H1 (cell line): ENCODE measurements at regions not wholly inside any gene's neighbourhood (a gene's known extent, or its start where the extent isn't known, plus 50 kb on each side); places are given as distances from the start of the nearest gene placed in this dataset.

ENCODE experiments used
- CTCF ChIA-PET: fragments of 300-600 bp; sonication (Branson Sonifier 250); formaldehyde crosslinking; loops from one replicate; lab custom pipeline; 2021; ENCODE audit not compliant: partially characterized antibody; lab: Charles Lee
- POLR2A ChIA-PET: fragments of 300-600 bp; sonication (Branson Sonifier 250); formaldehyde crosslinking; loops from one replicate; lab custom pipeline; 2021; ENCODE audit warnings: inconsistent platforms; ENCODE audit not compliant: partially characterized antibody; lab: Charles Lee
- DNase-seq, 2 experiments: peaks; one replicate each; pipeline versions ENCODE4 v3.0.0 to v3.0.0-alpha.2; 2010 to 2022; ENCODE audit warnings: low spot score in 2 of 2, low read depth in 1 of 2, mixed read lengths in 1 of 2
- FAIRE-seq: peaks from 2 replicates; lab custom pipeline; 2011; peaks lifted over from hg19 to GRCh38; lab: Jason Lieb, UNC
- H2AFZ ChIP-seq: 2 replicates; pipeline ENCODE4 v1.8.1; 2012; ENCODE audit warnings: low read length, inconsistent platforms
- H2AK5ac ChIP-seq: 2 replicates; pipeline ENCODE4 v1.6.1; 2013; ENCODE audit warnings: low read depth, low read length
- H2BK120ac ChIP-seq: replicated peaks from 2 replicates; pipeline ENCODE3; 2013; ENCODE audit warnings: low read depth, low read length, inconsistent platforms
- H2BK12ac ChIP-seq: 2 replicates; pipeline ENCODE4 v1.6.1; 2013; ENCODE audit warnings: low read depth, low read length
- H2BK15ac ChIP-seq: 2 replicates; pipeline ENCODE4 v1.6.1; 2013; ENCODE audit warnings: low read length
- H2BK20ac ChIP-seq: 2 replicates; pipeline ENCODE4 v1.6.1; 2013; ENCODE audit warnings: low read length
- H2BK5ac ChIP-seq: 2 replicates; pipeline ENCODE4 v1.6.1; 2013; ENCODE audit warnings: low read depth, low read length
- H3K14ac ChIP-seq: 2 replicates; pipeline ENCODE4 v1.6.1; 2013; ENCODE audit warnings: inconsistent platforms; ENCODE audit not compliant: insufficient read length
- H3K18ac ChIP-seq: 2 replicates; pipeline ENCODE4 v1.6.1; 2013; ENCODE audit warnings: low read length; ENCODE audit errors: extremely low read depth
- H3K23ac ChIP-seq: 2 replicates; pipeline ENCODE4 v1.6.1; 2013; ENCODE audit warnings: inconsistent platforms; ENCODE audit not compliant: insufficient read length
- H3K23me2 ChIP-seq: 2 replicates; pipeline ENCODE4 v1.6.1; 2013; ENCODE audit warnings: low read depth, low read length
- H3K27ac ChIP-seq: 2 replicates; pipeline ENCODE4 v1.6.1; 2011; ENCODE audit warnings: low read depth, low read length, inconsistent platforms
- H3K27me3 ChIP-seq, 4 experiments: replicated peaks in 1 of 4; 1 replicate in 1 of 4; 2 replicates in 3 of 4; pipeline versions ENCODE4 v1.6.1 to v1.8.1; 2011 to 2013; ENCODE audit warnings: low read length in 3 of 4, mild to moderate bottlenecking in 3 of 4, inconsistent platforms in 2 of 4, mixed read lengths in 2 of 4, moderate library complexity in 1 of 4; ENCODE audit not compliant: control insufficient read depth in 3 of 4, insufficient read depth in 3 of 4; ENCODE audit errors: extremely low read depth in 1 of 4
- H3K36me3 ChIP-seq, 4 experiments: 2 replicates each; pipeline versions ENCODE4 v1.6.1 to v1.8.1; 2011 to 2013; ENCODE audit warnings: mild to moderate bottlenecking in 4 of 4, low read length in 3 of 4, moderate library complexity in 2 of 4, control low read depth in 1 of 4, inconsistent platforms in 1 of 4; ENCODE audit not compliant: insufficient read depth in 4 of 4, control insufficient read depth in 2 of 4
- H3K4ac ChIP-seq: replicated peaks from 2 replicates; pipeline ENCODE3; 2013; ENCODE audit warnings: low read length, low read depth, mixed read lengths, inconsistent platforms; ENCODE audit not compliant: insufficient read length
- H3K4me1 ChIP-seq, 4 experiments: replicated peaks in 1 of 4; 1 replicate in 1 of 4; 2 replicates in 3 of 4; pipeline versions ENCODE4 v1.6.1 to v1.8.1; 2011 to 2013; ENCODE audit warnings: low read length in 3 of 4, inconsistent platforms in 2 of 4, mixed read lengths in 1 of 4; ENCODE audit not compliant: insufficient read depth in 4 of 4, control insufficient read depth in 3 of 4
- H3K4me2 ChIP-seq, 2 experiments: 2 replicates each; pipeline versions ENCODE4 v1.6.1 to v1.8.1; 2011 to 2013; ENCODE audit warnings: low read depth in 2 of 2, low read length in 2 of 2, control low read depth in 1 of 2, inconsistent platforms in 1 of 2, mild to moderate bottlenecking in 1 of 2; ENCODE audit not compliant: insufficient read depth in 1 of 2
- H3K4me3 ChIP-seq, 4 experiments: fragments of 200-600, 300-600 bp in 1 of 4; sonication (generic), shearing (Covaris generic), sonication (Bioruptor Twin) in 1 of 4; 2 replicates each; pipeline versions ENCODE4 v1.5.1 to v1.8.1; 2011 to 2016; ENCODE audit warnings: low read length in 4 of 4, low read depth in 3 of 4, control low read depth in 2 of 4, inconsistent platforms in 2 of 4, mild to moderate bottlenecking in 2 of 4, mixed read lengths in 1 of 4, moderate library complexity in 1 of 4; ENCODE audit not compliant: insufficient read depth in 2 of 4; ENCODE audit errors: extremely low read depth in 1 of 4
- H3K56ac ChIP-seq: replicated peaks from 2 replicates; pipeline ENCODE3; 2013; ENCODE audit warnings: low read depth, mild to moderate bottlenecking, mixed read lengths, low read length, inconsistent platforms; ENCODE audit not compliant: insufficient read length
- H3K79me1 ChIP-seq: 2 replicates; pipeline ENCODE4 v1.6.1; 2013; ENCODE audit warnings: low read depth, low read length, control low read depth
- H3K79me2 ChIP-seq, 2 experiments: 2 replicates each; pipeline versions ENCODE4 v1.6.1 to v1.8.1; 2012 to 2013; ENCODE audit warnings: low read length in 2 of 2, mild to moderate bottlenecking in 2 of 2, inconsistent platforms in 1 of 2; ENCODE audit not compliant: insufficient read depth in 2 of 2, control insufficient read depth in 1 of 2
- H3K9ac ChIP-seq, 4 experiments: replicated peaks in 1 of 4; 1 replicate in 1 of 4; 2 replicates in 3 of 4; pipeline versions ENCODE4 v1.6.1 to v1.8.1; 2011 to 2013; ENCODE audit warnings: low read depth in 3 of 4, low read length in 3 of 4, control low read depth in 2 of 4, mild to moderate bottlenecking in 2 of 4, moderate library complexity in 2 of 4, inconsistent platforms in 1 of 4; ENCODE audit errors: extremely low read depth in 1 of 4
- H3K9me3 ChIP-seq, 2 experiments: 2 replicates each; pipeline versions ENCODE4 v1.6.1 to v1.8.1; 2012 to 2013; ENCODE audit warnings: mild to moderate bottlenecking in 2 of 2, moderate library complexity in 2 of 2, control low read depth in 1 of 2, inconsistent platforms in 1 of 2, low read depth in 1 of 2, low read length in 1 of 2, mixed read lengths in 1 of 2; ENCODE audit not compliant: insufficient read depth in 2 of 2
- H4K20me1 ChIP-seq, 2 experiments: replicated peaks in 1 of 2; 2 replicates each; pipeline versions ENCODE3 to v1.8.1; 2011 to 2013; ENCODE audit warnings: inconsistent platforms in 2 of 2, low read length in 2 of 2, mild to moderate bottlenecking in 1 of 2; ENCODE audit not compliant: insufficient read depth in 2 of 2, control insufficient read depth in 1 of 2
- H4K5ac ChIP-seq: 2 replicates; pipeline ENCODE4 v1.6.1; 2013; ENCODE audit warnings: low read length, low read depth, mixed read lengths, inconsistent platforms; ENCODE audit not compliant: insufficient read length
- H4K8ac ChIP-seq: 2 replicates; pipeline ENCODE4 v1.8.0; 2013; ENCODE audit warnings: mild to moderate bottlenecking, moderate library complexity, low read length, inconsistent platforms; ENCODE audit not compliant: insufficient read depth; ENCODE audit errors: extremely low read depth
- H4K91ac ChIP-seq: replicated peaks from 2 replicates; pipeline ENCODE3; 2013; ENCODE audit warnings: low read length, mixed read lengths, inconsistent platforms; ENCODE audit not compliant: insufficient read length
- BACH1 ChIP-seq: IDR thresholded peaks from 2 replicates; pipeline ENCODE4 v1.6.1; 2012; ENCODE audit warnings: low read length, improper control_type of control experiment
- CHD2 ChIP-seq: IDR thresholded peaks from 2 replicates; pipeline ENCODE4 v1.6.1; 2012; ENCODE audit warnings: low read length, improper control_type of control experiment
- FOSL1 ChIP-seq: IDR thresholded peaks from 2 replicates; pipeline ENCODE4 v1.6.1; 2011; ENCODE audit warnings: mild to moderate bottlenecking, low read depth, low read length, moderate library complexity; ENCODE audit not compliant: insufficient read depth
- JUND ChIP-seq: IDR thresholded peaks from 2 replicates; pipeline ENCODE4 v1.6.1; 2011; ENCODE audit warnings: mild to moderate bottlenecking, improper control_type of control experiment, low read length
- KDM4A ChIP-seq: IDR thresholded peaks from one replicate; pipeline ENCODE4 v1.7.1; 2012; ENCODE audit warnings: low read depth, mild to moderate bottlenecking, moderate library complexity, low read length, inconsistent platforms; ENCODE audit not compliant: severe bottlenecking
- KDM5A ChIP-seq: fragments of 200-600 bp; IDR thresholded peaks from 2 replicates; pipeline ENCODE4 v1.7.1; 2012; ENCODE audit warnings: mild to moderate bottlenecking, low read length, inconsistent platforms, mixed read lengths
- MAX ChIP-seq: IDR thresholded peaks from 2 replicates; pipeline ENCODE4 v1.6.1; 2012; ENCODE audit warnings: inconsistent platforms
- SIRT6 ChIP-seq: IDR thresholded peaks from one replicate; pipeline ENCODE4 v1.7.1; 2012; ENCODE audit warnings: low read length, inconsistent platforms
- SP1 ChIP-seq: IDR thresholded peaks from 2 replicates; pipeline ENCODE4 v1.6.1; 2011; ENCODE audit warnings: low read depth, low read length
- SP4 ChIP-seq: IDR thresholded peaks from 2 replicates; pipeline ENCODE4 v1.6.1; 2012; ENCODE audit warnings: low read length, inconsistent platforms
- TAF1 ChIP-seq: IDR thresholded peaks from 2 replicates; pipeline ENCODE4 v1.6.1; 2011; ENCODE audit warnings: mild to moderate bottlenecking, low read depth, low read length
- TEAD4 ChIP-seq: IDR thresholded peaks from 2 replicates; pipeline ENCODE4 v1.6.1; 2012; ENCODE audit warnings: low read depth, low read length, inconsistent platforms, mixed read lengths
- WGBS, 2 experiments: shearing (Covaris generic) in 1 of 2; methylation state at CpG; one replicate each; pipeline versions ENCODE4 v1.1.6 to v1.1.7; 2013 to 2015; ENCODE audit warnings: low lambda C conversion rate in 2 of 2, mixed read lengths in 2 of 2, inconsistent platforms in 1 of 2, low coverage in 1 of 2, missing lambda C conversion rate in 1 of 2; ENCODE audit not compliant: insufficient replicate concordance in 2 of 2, insufficient coverage in 1 of 2, insufficient read length in 1 of 2; ENCODE audit errors: extremely low coverage in 1 of 2, missing lambda C conversion rate in 1 of 2; 5-methylcytosine and 5-hydroxymethylcytosine counted together
- TF ChIP-seq, protein P1 (sequence below): IDR thresholded peaks from 2 replicates; pipeline ENCODE4 v1.6.1; 2011; ENCODE audit warnings: low read length, improper control_type of control experiment

GRCh38 chr6:141248021-141248799 is 884.5 kb upstream of the GJE1 start:
- Histone ChIP-seq H3K4me3 (no peak overlapping the region), H3K4ac (no peak overlapping the region), H2BK120ac (no peak overlapping the region), H3K9ac (no peak overlapping the region), H3K56ac (no peak overlapping the region), H3K9me3 (no peaks in the 10 kb centered on the region), H2AFZ (no peak overlapping the region), H3K27ac (no peak overlapping the region), H3K23ac (no peak overlapping the region), H2BK20ac (no peak overlapping the region), H2BK5ac (no peak overlapping the region), H4K8ac (no peak overlapping the region), H4K91ac (no peak overlapping the region), H2BK12ac (no peak overlapping the region), H3K79me1 (no peaks in the 10 kb centered on the region), H4K20me1 (no peaks in the 10 kb centered on the region), H3K23me2 (no peaks in the 10 kb centered on the region), H3K4me1 (no peaks in the 10 kb centered on the region), H3K36me3 (no peaks in the 10 kb centered on the region), H3K27me3 (no peaks in the 10 kb centered on the region), H3K79me2 (no peaks in the 10 kb centered on the region), H3K18ac (no peak overlapping the region), H3K4me2 (no peak overlapping the region), H2AK5ac (no peak overlapping the region), H3K14ac (no peak overlapping the region), H2BK15ac (no peak overlapping the region), H4K5ac (no peak overlapping the region)
- FAIRE-seq = no peak
- DNase-seq = no peak
- CTCF ChIA-PET = interaction anchor here (0.6 kb wide), 2 partner anchors 33 to 1806 kb away, joined by 3 to 5 read pairs; no protein-coding TSS in a partner anchor
- WGBS, 2 experiments = 95% methylated on average over 4 of the region's 4 CpGs; no CpG with 5 or more reads in 1 of the 2 experiments
- POLR2A ChIA-PET = no interaction called here
- TF ChIP-seq SP1 = no peak
- no peak for TF ChIP-seq CHD2
- TF ChIP-seq FOSL1 = no peak
- TF ChIP-seq, protein P1, sequence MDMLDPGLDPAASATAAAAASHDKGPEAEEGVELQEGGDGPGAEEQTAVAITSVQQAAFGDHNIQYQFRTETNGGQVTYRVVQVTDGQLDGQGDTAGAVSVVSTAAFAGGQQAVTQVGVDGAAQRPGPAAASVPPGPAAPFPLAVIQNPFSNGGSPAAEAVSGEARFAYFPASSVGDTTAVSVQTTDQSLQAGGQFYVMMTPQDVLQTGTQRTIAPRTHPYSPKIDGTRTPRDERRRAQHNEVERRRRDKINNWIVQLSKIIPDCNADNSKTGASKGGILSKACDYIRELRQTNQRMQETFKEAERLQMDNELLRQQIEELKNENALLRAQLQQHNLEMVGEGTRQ = no peak
- TF ChIP-seq JUND = no peak
- TF ChIP-seq KDM4A = no peak
- TF ChIP-seq TAF1 = no peak
- no peak for TF ChIP-seq KDM5A
- no peak for TF ChIP-seq TEAD4
- no peak for TF ChIP-seq SIRT6
- no peak for TF ChIP-seq BACH1
- TF ChIP-seq SP4 = no peak
- TF ChIP-seq MAX = no peak
